MCF 10A (cell line): ENCODE measurements at regions not wholly inside any gene's neighbourhood (a gene's known extent, or its start where the extent isn't known, plus 50 kb on each side); places are given as distances from the start of the nearest gene placed in this dataset.

ENCODE experiments used
- BruUV-seq: library from RNA; stranded (reverse); fragments of 400-500 nt; replicated peaks from 2 replicates; lab custom pipeline; 2021; lab: Mats Ljungman, UMichigan
- CTCF ChIA-PET: fragments of 300-600 bp; sonication (Branson Sonifier 250); formaldehyde crosslinking; extraction: SDS; loops from one replicate; lab custom pipeline; 2021; ENCODE audit warnings: antibody characterized with exemption, inconsistent platforms; lab: Yijun Ruan, JAX
- POLR2A ChIA-PET: fragments of 300-600, 350-650 bp; sonication (Branson Sonifier 250); formaldehyde crosslinking; extraction: SDS; loops from one replicate; lab custom pipeline; 2020; ENCODE audit warnings: antibody characterized with exemption, inconsistent platforms; lab: Yijun Ruan, JAX
- DNase-seq: peaks from one replicate; pipeline ENCODE4 v3.0.0-alpha.2; 2018; ENCODE audit not compliant: unreplicated experiment
- H3K27ac Mint-ChIP-seq: one replicate; pipeline ENCODE4 v1.8.0; 2022; ENCODE audit warnings: mild to moderate bottlenecking, low read depth, mixed read lengths; ENCODE audit not compliant: unreplicated experiment
- H3K27me3 Mint-ChIP-seq: one replicate; pipeline ENCODE4 v1.8.0; 2022; ENCODE audit warnings: mixed read lengths; ENCODE audit not compliant: insufficient read depth, unreplicated experiment
- H3K36me3 Mint-ChIP-seq: one replicate; pipeline ENCODE4 v1.8.0; 2022; ENCODE audit warnings: mild to moderate bottlenecking, moderate library complexity, mixed read lengths; ENCODE audit not compliant: insufficient read depth, unreplicated experiment
- H3K4me1 Mint-ChIP-seq: one replicate; pipeline ENCODE4 v1.8.0; 2022; ENCODE audit warnings: mixed read lengths; ENCODE audit not compliant: insufficient read depth, unreplicated experiment
- H3K4me3 Mint-ChIP-seq: one replicate; pipeline ENCODE4 v1.8.0; 2022; ENCODE audit warnings: mild to moderate bottlenecking, moderate library complexity, mixed read lengths; ENCODE audit not compliant: unreplicated experiment
- H3K9me3 Mint-ChIP-seq: one replicate; pipeline ENCODE4 v1.8.0; 2022; ENCODE audit warnings: mixed read lengths; ENCODE audit not compliant: unreplicated experiment
- intact Hi-C: fragments of 100-400 bp; cut with micrococcal nuclease; formaldehyde crosslinking; loops from 2 replicates; pipeline ENCODE4 v1.14.1; 2022
- TF ChIP-seq, protein P1 (sequence below): fragments of 200-600 bp; IDR thresholded peaks from one replicate; pipeline ENCODE4 v1.8.0; 2022; ENCODE audit warnings: antibody characterized with exemption, mild to moderate bottlenecking; ENCODE audit not compliant: unreplicated experiment

DNA sequence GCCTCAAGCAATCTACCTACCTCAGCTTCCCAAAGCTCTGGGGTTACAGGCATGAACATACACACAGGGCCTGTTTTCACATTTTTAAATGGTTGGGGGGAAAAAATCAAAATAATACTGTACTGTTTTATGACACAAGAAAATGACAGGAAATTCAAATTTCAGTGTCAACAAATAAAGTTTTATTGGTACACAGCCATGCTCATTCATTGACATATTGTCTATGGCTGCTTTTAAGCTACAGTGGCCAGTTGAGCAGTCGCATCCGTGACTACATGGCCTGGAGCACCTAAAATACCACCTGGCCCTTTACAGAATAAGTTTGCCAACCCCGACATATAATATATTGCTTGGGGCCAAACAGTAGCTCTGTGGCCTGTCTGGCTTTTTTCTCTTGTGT is 56.4 kb upstream of the GGTA1 start:
- POLR2A ChIA-PET, result interaction anchor here (0.8 to 2.5 kb wide), 6 partner anchors 10 to 603 kb away, joined by 3 to 8 read pairs (median 4); no protein-coding TSS in a partner anchor
- TF ChIP-seq, protein P1, sequence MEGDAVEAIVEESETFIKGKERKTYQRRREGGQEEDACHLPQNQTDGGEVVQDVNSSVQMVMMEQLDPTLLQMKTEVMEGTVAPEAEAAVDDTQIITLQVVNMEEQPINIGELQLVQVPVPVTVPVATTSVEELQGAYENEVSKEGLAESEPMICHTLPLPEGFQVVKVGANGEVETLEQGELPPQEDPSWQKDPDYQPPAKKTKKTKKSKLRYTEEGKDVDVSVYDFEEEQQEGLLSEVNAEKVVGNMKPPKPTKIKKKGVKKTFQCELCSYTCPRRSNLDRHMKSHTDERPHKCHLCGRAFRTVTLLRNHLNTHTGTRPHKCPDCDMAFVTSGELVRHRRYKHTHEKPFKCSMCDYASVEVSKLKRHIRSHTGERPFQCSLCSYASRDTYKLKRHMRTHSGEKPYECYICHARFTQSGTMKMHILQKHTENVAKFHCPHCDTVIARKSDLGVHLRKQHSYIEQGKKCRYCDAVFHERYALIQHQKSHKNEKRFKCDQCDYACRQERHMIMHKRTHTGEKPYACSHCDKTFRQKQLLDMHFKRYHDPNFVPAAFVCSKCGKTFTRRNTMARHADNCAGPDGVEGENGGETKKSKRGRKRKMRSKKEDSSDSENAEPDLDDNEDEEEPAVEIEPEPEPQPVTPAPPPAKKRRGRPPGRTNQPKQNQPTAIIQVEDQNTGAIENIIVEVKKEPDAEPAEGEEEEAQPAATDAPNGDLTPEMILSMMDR, result no peak
- DNase-seq, result no peak
- Mint-ChIP-seq H3K27me3 (no peaks in the 10 kb centered on the region), H3K36me3 (no peaks in the 10 kb centered on the region), H3K4me1 (peaks cover 13% of the 10 kb centered on the region), H3K9me3 (no peaks in the 10 kb centered on the region), H3K27ac (no peak overlapping the region), H3K4me3 (no peak overlapping the region)
- no TSS peak for BruUV-seq
- CTCF ChIA-PET, result interaction anchor here (0.5 to 5.6 kb wide), 14 partner anchors 10 to 474 kb away, joined by 3 to 59 read pairs (median 3); no protein-coding TSS in a partner anchor
- intact Hi-C loops, result loop anchor here (10.0 kb wide), 1 partner anchor 49 kb away; no protein-coding TSS in a partner anchor

DNA sequence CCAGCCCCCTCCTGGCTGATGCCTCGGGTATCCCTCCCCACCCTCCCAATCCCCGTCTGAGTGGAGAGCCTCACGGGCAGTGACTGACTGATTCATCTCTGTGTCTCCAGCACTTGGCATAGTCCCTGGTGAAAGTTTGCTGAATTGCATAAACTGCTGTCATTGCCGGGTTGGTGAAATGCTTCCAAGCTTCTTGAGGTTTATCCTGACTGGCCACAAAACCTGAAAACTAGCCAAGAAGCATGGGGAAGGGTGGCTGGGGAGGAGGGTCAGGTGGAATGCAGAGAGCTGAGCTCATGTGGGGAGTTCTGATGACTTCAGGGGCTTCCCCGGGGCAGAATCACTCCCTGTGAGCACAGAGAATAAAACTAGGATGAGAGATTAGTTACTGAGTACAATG is 56.9 kb upstream of the GGTA1 start:
- Mint-ChIP-seq H3K36me3 (no peaks in the 10 kb centered on the region), H3K27me3 (no peaks in the 10 kb centered on the region), H3K4me3 (no peak overlapping the region), H3K27ac (no peak overlapping the region), H3K4me1 (peaks cover 18% of the 10 kb centered on the region), H3K9me3 (no peaks in the 10 kb centered on the region)
- ChIA-PET CTCF (interaction anchor here (0.6 to 5.6 kb wide), 10 partner anchors 11 to 474 kb away, joined by 3 to 59 read pairs (median 4); no protein-coding TSS in a partner anchor), POLR2A (interaction anchor here (0.8 to 2.5 kb wide), 6 partner anchors 11 to 603 kb away, joined by 3 to 8 read pairs (median 4); no protein-coding TSS in a partner anchor)
- intact Hi-C loops, result loop anchor here (10.0 kb wide), 1 partner anchor 48 kb away; no protein-coding TSS in a partner anchor
- DNase-seq, result peak; percentile 98
- BruUV-seq, result no TSS peak
- TF ChIP-seq, protein P1, result no peak

DNA sequence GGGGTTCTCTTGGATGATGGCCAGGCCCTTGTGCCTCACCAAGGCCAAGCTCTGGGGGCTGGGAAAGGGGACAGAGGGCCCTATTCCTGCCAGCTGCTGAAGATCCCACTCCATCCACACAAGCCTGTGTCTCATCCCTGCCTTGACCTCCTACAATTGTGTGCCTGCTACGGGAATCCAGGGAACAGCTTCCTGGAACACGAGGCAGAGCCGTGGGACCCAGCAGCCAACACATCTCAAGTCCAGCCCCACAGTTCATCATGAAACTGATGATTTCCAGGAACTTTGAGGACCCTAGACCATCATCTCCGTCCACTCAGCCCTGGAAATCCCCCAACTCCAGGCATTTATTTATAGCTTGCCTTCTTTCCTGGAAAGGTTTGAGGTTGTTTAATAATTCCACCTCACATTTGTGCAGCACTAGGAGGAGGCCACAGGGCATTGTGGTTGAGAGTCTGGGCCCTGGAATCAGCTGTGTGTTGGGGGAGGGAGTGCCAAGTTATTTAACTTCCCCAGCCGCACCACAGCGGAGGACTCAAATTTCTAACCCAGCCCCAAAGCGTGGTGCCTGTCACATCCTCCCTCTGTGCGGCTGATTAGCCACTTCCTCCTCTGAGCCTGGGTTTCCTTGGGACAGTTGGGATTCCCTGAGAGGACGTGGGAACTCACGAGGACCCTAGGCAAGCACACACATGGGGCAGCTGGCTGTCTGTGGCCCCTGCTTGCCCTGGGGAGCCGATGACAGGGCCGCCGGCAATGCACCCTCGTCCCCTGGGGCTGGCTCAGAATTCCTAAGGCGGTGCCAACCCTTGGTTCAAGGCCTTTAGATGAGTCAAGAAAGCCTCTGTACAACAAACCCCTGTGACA is 58.2 kb upstream of the GGTA1 start:
- Mint-ChIP-seq H3K27ac (no peak overlapping the region), H3K4me3 (no peak overlapping the region), H3K9me3 (no peaks in the 10 kb centered on the region), H3K27me3 (no peaks in the 10 kb centered on the region), H3K4me1 (peaks cover 27% of the 10 kb centered on the region), H3K36me3 (no peaks in the 10 kb centered on the region)
- BruUV-seq, result no TSS peak
- TF ChIP-seq, protein P1, result no peak
- ChIA-PET CTCF (interaction anchor here (0.5 to 5.6 kb wide), 5 partner anchors 12 to 124 kb away, joined by 3 to 59 read pairs (median 3); no protein-coding TSS in a partner anchor), POLR2A (interaction anchor here (1.3 to 2.5 kb wide), 2 partner anchors 52 to 55 kb away, joined by 5 to 8 read pairs; no protein-coding TSS in a partner anchor)
- intact Hi-C loops, result loop anchor here (10.0 kb wide), 1 partner anchor 47 kb away; no protein-coding TSS in a partner anchor
- DNase-seq, result peak; percentile 86

DNA sequence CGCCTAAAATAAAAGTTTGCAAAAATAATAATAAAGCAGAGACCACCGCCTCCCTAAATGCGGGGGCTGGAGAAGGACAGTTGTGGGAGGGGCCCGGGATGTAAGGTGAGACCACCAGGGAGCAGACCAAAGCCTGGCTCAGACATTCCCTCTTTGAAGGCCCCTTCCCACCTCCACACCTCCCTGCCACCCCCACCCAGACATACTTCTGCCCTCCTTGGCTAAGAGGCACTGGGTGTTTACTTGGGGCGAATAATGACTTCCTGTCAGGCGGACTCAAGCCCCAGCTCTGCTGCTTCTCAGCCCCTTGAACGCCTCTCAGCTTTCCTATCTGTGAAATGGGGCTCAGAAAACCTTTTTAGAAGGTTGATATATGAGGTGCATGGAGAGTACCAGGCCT is 58.8 kb upstream of the GGTA1 start:
- no peaks in the 10 kb centered on the region for H3K36me3 Mint-ChIP-seq
- peaks cover 27% of the 10 kb centered on the region for H3K4me1 Mint-ChIP-seq
- CTCF ChIA-PET, result interaction anchor here (0.9 to 5.6 kb wide), 3 partner anchors 12 to 156 kb away, joined by 3 to 59 read pairs (median 8); no protein-coding TSS in a partner anchor
- no peak overlapping the region for H3K4me3 Mint-ChIP-seq
- no peak for DNase-seq
- POLR2A ChIA-PET, result no interaction called here
- no peaks in the 10 kb centered on the region for H3K9me3 Mint-ChIP-seq
- no TSS peak for BruUV-seq
- no peak overlapping the region for H3K27ac Mint-ChIP-seq
- intact Hi-C loops, result loop anchor here (10.0 kb wide), 1 partner anchor 46 kb away; no protein-coding TSS in a partner anchor
- TF ChIP-seq, protein P1, result no peak
- H3K27me3 Mint-ChIP-seq, result no peaks in the 10 kb centered on the region
